ENCODE measurements at regions not wholly inside any gene's neighbourhood (a gene's known extent, or its start where the extent isn't known, plus 50 kb on each side); places are given as distances from the start of the nearest gene placed in this dataset.

DNA sequence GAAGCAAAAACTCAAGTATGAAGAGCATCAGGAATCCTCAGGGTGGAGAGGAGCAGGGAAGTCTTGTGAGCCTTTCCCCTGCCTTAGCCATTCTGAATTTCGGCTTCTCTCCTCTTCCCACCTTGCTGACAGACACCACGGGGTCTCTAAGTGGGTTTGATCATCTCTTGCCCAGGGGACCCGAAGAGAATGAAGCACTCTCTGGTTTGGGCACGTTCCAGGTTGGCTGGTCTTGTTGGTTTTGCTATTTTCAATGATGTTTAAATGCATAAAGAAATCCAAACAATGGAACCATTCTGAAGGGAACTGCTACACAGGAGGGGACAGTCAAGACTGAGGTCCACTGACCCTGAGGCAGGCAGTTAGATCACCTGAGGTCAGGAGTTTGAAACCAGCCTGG lies 131.7 kb downstream of the PXDC1 start:
- no peak overlapping the region for H3K27ac ChIP-seq
- no peak for TF ChIP-seq ZFX (IDR thresholded peaks at IDR 0.05)
- TF ChIP-seq, protein P1, sequence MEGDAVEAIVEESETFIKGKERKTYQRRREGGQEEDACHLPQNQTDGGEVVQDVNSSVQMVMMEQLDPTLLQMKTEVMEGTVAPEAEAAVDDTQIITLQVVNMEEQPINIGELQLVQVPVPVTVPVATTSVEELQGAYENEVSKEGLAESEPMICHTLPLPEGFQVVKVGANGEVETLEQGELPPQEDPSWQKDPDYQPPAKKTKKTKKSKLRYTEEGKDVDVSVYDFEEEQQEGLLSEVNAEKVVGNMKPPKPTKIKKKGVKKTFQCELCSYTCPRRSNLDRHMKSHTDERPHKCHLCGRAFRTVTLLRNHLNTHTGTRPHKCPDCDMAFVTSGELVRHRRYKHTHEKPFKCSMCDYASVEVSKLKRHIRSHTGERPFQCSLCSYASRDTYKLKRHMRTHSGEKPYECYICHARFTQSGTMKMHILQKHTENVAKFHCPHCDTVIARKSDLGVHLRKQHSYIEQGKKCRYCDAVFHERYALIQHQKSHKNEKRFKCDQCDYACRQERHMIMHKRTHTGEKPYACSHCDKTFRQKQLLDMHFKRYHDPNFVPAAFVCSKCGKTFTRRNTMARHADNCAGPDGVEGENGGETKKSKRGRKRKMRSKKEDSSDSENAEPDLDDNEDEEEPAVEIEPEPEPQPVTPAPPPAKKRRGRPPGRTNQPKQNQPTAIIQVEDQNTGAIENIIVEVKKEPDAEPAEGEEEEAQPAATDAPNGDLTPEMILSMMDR (conservative IDR thresholded peaks at IDR 0.05) = no peak

DNA sequence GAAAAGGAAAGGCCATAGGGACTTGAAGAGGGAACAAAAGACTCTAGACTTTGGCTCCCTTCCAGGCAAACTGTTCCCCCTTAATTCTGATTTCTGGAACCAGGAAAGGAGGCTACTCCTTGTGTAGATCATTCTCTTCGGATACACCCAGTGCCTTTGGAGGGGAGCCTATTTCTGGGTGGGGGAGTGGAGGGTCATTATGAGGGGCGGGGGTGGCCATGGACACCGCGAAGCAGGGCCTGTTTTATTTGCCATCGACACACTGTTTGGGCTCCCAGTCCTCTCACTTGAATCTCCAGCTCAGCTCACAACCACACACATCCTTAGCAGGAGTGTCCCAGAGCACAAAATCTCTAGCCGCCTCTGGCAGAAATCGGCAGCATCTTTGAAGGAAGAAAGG lies 132.3 kb downstream of the PXDC1 start:
- H3K27ac ChIP-seq = no peak overlapping the region
- no peak for TF ChIP-seq ZFX (IDR thresholded peaks at IDR 0.05)

DNA sequence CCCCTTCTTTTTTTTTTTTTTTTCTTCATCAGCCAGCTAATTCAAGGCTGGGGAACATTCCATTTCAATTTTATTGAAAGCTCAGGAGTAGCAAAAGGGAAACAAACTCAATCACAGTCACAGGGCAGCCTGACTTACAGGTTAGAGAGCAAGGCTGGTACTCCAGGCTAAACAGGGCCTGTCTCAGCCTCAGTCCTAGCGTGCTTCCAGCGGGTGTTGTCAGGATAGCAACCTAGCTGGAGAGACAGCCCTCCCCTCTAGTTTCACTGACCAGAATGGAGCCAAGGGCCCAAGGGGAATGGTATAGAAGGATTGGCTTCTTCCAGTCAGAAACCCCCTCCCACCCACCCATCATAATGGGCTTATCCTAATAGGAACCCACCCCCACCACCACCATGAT lies 132.9 kb downstream of the PXDC1 start:
- TF ChIP-seq, protein P1 (conservative IDR thresholded peaks at IDR 0.05) = no peak
- TF ChIP-seq ZFX (IDR thresholded peaks at IDR 0.05) = no peak
- no peak overlapping the region for H3K27ac ChIP-seq

DNA sequence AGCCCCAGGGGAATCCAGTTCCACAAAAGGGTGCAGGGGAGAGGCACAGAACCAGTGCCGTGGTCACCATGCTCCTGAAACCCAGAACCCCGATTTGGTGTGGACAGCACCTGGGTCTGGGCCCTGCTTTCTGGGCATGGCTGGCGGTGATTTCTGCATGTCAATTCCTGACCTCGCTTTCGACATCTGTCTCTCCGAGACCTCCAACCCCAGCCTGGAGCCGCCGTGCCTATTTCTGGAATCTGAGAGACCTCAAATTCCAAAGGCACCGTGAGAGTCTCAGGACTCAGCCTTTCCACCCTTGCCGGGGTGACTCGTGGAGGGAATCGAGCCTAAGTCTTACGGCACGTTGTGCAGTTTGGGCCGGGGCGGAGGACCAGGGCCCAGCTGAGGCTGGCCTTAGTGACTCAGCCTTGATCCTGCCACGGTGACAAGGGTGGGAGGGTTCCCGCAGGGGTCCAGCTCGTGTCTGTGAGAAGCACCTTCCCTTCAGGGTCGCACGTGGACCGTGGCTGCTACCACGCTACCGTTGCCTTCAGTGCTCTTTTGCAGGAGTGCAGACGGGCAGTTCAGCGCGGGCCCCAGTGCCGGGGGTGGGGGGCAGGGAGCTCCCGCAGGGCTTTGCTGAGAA lies 133.7 kb downstream of the PXDC1 start:
- no peak for TF ChIP-seq ZFX (IDR thresholded peaks at IDR 0.05)
- TF ChIP-seq, protein P1 (conservative IDR thresholded peaks at IDR 0.05) = no peak
- no peak overlapping the region for H3K27ac ChIP-seq

DNA sequence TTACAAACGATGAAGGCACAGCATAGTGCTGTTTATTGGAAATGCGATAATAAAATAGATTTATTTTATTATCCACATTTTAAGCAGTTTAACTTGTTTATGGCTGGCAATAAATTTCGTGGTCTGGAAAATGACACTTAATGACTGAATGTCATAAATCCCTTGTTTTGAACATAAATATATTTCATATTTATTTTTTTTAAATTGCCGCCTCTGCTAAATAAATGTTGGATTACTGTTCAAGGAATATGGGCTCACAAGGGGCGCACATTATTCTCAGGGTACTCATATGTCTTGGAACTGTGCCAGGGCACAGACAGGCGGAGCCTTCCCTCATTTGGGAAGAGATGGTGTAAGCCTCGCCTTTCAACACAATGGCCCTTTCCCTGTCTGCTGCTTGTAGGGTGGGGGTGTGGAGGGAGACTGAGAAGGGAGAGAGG lies 134.3 kb downstream of the PXDC1 start:
- TF ChIP-seq ZFX (IDR thresholded peaks at IDR 0.05) = no peak
- TF ChIP-seq, protein P1 (conservative IDR thresholded peaks at IDR 0.05) = no peak
- no peak overlapping the region for H3K27ac ChIP-seq

DNA sequence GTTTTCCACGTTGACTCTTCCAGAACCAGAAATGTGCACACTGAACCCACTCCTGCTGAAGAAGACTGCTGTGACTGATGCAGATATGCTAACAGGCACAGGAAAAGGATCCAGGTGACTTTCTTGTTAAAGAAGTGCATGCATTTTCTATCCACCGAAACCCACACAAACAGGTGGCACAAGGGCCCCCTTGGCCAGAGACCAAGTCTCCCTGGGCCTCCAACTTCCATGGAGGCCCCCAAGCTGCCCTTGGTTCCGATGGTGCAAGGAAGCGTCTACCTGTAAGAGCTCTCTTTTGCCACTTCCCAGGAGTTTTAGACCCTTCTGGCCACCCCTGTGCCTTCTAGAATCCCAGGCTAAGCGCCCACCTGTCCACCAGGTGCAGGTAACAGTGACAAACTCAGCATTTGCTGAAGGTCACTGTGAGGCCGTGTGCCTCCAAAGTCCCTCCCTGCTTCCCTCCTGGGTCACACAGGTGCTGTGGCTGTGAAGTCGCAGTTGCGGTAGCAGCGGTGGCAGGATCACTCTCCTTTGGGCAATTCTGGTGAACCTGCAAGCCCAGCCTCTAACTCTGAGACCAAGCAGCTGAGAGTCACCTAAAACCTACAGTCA lies 134.8 kb downstream of the PXDC1 start:
- no peak overlapping the region for H3K27ac ChIP-seq
- TF ChIP-seq ZFX (IDR thresholded peaks at IDR 0.05) = no peak
- TF ChIP-seq, protein P1 (conservative IDR thresholded peaks at IDR 0.05) = no peak

DNA sequence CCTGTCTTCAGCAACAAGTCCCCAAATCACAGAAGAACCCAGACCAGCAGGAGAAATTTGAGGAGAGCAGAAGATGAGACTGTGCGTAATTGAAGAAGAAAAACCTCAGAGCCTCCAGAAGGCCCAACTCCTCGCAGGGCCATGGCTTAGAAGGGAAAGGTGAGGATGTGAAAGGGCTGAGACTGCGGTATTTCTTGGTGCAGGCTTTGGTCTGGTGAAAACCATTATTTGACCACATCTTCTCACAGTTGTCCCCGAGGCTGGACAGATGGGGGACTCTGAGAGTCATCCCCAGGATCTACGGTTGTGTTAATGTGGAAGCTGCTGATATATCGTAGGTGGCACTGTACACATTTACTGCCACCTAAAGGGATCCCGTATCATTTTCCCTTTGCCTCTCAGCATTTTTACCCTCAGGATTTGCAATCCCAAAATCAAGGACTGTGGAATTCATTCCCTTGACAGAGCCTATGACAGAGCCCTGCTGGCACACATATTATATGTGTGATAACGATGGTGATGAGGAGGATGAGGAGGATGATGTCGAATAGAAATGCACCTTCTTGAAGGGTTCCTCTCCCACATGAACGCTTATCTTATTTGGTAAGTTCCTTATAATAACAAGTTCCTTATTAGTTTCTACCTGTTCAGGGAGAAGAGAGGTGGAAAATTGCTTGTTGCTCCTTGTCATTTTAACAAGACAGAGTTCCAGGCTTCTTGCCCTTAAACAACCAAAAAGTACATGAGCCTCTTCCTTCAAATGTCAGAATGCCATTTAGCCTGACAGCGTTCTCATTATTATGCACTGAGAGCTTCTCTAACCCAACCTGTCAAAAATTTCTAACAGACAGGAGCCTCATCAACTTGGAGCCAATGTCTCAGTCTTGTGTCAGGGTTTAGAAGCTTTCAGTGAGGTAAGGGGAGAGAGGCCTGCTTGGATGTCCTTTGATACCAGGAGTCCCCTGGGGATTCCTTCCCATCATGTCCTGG lies 135.8 kb downstream of the PXDC1 start:
- TF ChIP-seq ZFX (IDR thresholded peaks at IDR 0.05) = no peak
- TF ChIP-seq, protein P1 (conservative IDR thresholded peaks at IDR 0.05) = no peak
- no peak overlapping the region for H3K27ac ChIP-seq
